ENCODE measurements at regions not wholly inside any gene's neighbourhood (a gene's known extent, or its start where the extent isn't known, plus 50 kb on each side); places are given as distances from the start of the nearest gene placed in this dataset.

GRCh38 chrX:30141966-30142365 lies 73.4 kb upstream of the MAGEB2 start:
- H4K8ac ChIP-seq (replicated peaks; ENCODE audit: insufficient read length, low read depth, low read length): no peak overlapping the region
- H3K4me1 ChIP-seq (ENCODE audit: insufficient read depth, low read length): no peaks in the 10 kb centered on the region
- no peak overlapping the region for H3K23ac ChIP-seq (ENCODE audit: insufficient read length, low read depth, low read length)
- no peak overlapping the region for H3K27ac Mint-ChIP-seq
- peak; percentile 72 for TF ChIP-seq CTCF (conservative IDR thresholded peaks at IDR 0.05)
- no peak overlapping the region for H4K5ac ChIP-seq (ENCODE audit: insufficient read length, low read depth, low read length)
- no peaks in the 10 kb centered on the region for H3K27me3 Mint-ChIP-seq (ENCODE audit: low read depth)
- no CpG with 5 or more reads among the region's 4 CpGs for WGBS (ENCODE audit: extremely low coverage, insufficient read length, low lambda C conversion rate)
- no peak overlapping the region for H2BK20ac ChIP-seq (ENCODE audit: low read depth, low read length, poor library complexity, severe bottlenecking)
- no peak overlapping the region for H2AK5ac ChIP-seq (ENCODE audit: insufficient read length, low read length)
- H4K91ac ChIP-seq (ENCODE audit: insufficient read length, low read depth, low read length): no peak overlapping the region
- H3K23me2 ChIP-seq (ENCODE audit: insufficient read length, low read depth, low read length, poor library complexity, severe bottlenecking): no peaks in the 10 kb centered on the region
- no peaks in the 10 kb centered on the region for H3K79me1 ChIP-seq (ENCODE audit: insufficient read depth, low read depth, low read length, poor library complexity, severe bottlenecking)
- H3K4ac ChIP-seq (ENCODE audit: low read depth, low read length): no peak overlapping the region
- no peak overlapping the region for H2BK12ac ChIP-seq (ENCODE audit: insufficient read length, low read depth, low read length)
- no peak overlapping the region for H3K18ac ChIP-seq (ENCODE audit: insufficient read length, low read depth, low read length)
- H3K79me2 ChIP-seq (ENCODE audit: insufficient read depth, low read length): no peaks in the 10 kb centered on the region
- no peak overlapping the region for H3K9ac ChIP-seq (ENCODE audit: extremely low read depth, insufficient read length, low read length)
- H3K4me3 Mint-ChIP-seq: no peak overlapping the region
- H3K14ac ChIP-seq (ENCODE audit: insufficient read depth, low read length): no peak overlapping the region
- no peaks in the 10 kb centered on the region for H3K27me3 ChIP-seq (ENCODE audit: insufficient read depth, low read length)
- H3K9me3 Mint-ChIP-seq: peaks cover 0 to 53% of the 10 kb centered on the region in 2 experiments; a peak in 4 of 5 replicates
- no peak overlapping the region for H2BK5ac ChIP-seq (ENCODE audit: insufficient read length, low read length)
- H2BK15ac ChIP-seq (ENCODE audit: low read depth, low read length): no peak overlapping the region
- H3K56ac ChIP-seq (ENCODE audit: insufficient read length, low read depth, low read length): no peak overlapping the region
- no peaks in the 10 kb centered on the region for H3K9me3 ChIP-seq (ENCODE audit: control insufficient read depth, low read depth, low read length)
- H2BK120ac ChIP-seq (ENCODE audit: low read depth, low read length, poor library complexity, severe bottlenecking): no peak overlapping the region
- H4K20me1 ChIP-seq (ENCODE audit: control insufficient read depth, insufficient read depth, insufficient read length): no peaks in the 10 kb centered on the region
- H3K4me2 ChIP-seq (ENCODE audit: insufficient read depth, insufficient read length, low read length): no peak overlapping the region
- H3T11ph ChIP-seq (ENCODE audit: low read length): no peak overlapping the region
- H3K36me3 Mint-ChIP-seq (ENCODE audit: insufficient read depth in 1 of 3, low read depth in 3 of 3): peaks cover 0 to 3% (median 0%) of the 10 kb centered on the region in 3 experiments; a peak in 1 of 7 replicates
- H3K27ac ChIP-seq (ENCODE audit: insufficient read length, low read depth, low read length): no peak overlapping the region
- DNase-seq: no peak
- peaks cover 3 to 6% of the 10 kb centered on the region in 2 experiments; a peak in 3 of 4 replicates for H3K4me1 Mint-ChIP-seq
- no peak overlapping the region for H2AFZ ChIP-seq (ENCODE audit: low read length)
